ENCODE measurements at regions not wholly inside any gene's neighbourhood (a gene's known extent, or its start where the extent isn't known, plus 50 kb on each side); places are given as distances from the start of the nearest gene placed in this dataset.

- Histone ChIP-seq H3K9me2 (replicated peaks; ENCODE audit: insufficient read depth, low read length) (no peaks in the 10 kb centered on the region), H4K20me1 (ENCODE audit: low read depth, low read length) (no peaks in the 10 kb centered on the region), H3K4me2 (ENCODE audit: low read depth, low read length, poor library complexity, severe bottlenecking) (no peak overlapping the region), H3K36me3 (ENCODE audit: low read length) (no peaks in the 10 kb centered on the region), H3F3A (ENCODE audit: insufficient read depth) (no peaks in the 10 kb centered on the region), H3K27ac (ENCODE audit: low read depth, low read length) (no peak overlapping the region), H2AFZ (ENCODE audit: low read depth, low read length, severe bottlenecking) (no peak overlapping the region), H3K9me3 (ENCODE audit: insufficient read depth, low read length) (no peaks in the 10 kb centered on the region), H3K4me3 (ENCODE audit: insufficient read depth, low read length, poor library complexity, severe bottlenecking) (no peak overlapping the region), H3K27me3 (ENCODE audit: low read length) (no peaks in the 10 kb centered on the region), H3K9ac (ENCODE audit: low read length) (no peak overlapping the region), H3K79me2 (ENCODE audit: insufficient read depth, low read length) (no peaks in the 10 kb centered on the region)
- TF ChIP-seq EZH2phosphoT487 (conservative IDR thresholded peaks at IDR 0.05; ENCODE audit: low read length) (no peak), CTCF (IDR thresholded peaks at IDR 0.05; ENCODE audit: insufficient read depth, low read length, poor library complexity, severe bottlenecking) (no peak)
These were observed 94.5 kb upstream of the EPHA6 start for GRCh38 chr3:96719921-96720320.

GRCh38 chr3:96731031-96731430 lies 83.4 kb upstream of the EPHA6 start:
- H3K79me2 ChIP-seq (ENCODE audit: insufficient read depth, low read length): no peaks in the 10 kb centered on the region
- no peaks in the 10 kb centered on the region for H3K9me2 ChIP-seq (replicated peaks; ENCODE audit: insufficient read depth, low read length)
- H3K9ac ChIP-seq (ENCODE audit: low read length): no peak overlapping the region
- H3K4me2 ChIP-seq (ENCODE audit: low read depth, low read length, poor library complexity, severe bottlenecking): no peak overlapping the region
- no peak for TF ChIP-seq CTCF (IDR thresholded peaks at IDR 0.05; ENCODE audit: insufficient read depth, low read length, poor library complexity, severe bottlenecking)
- TF ChIP-seq EZH2phosphoT487 (conservative IDR thresholded peaks at IDR 0.05; ENCODE audit: low read length): no peak
- H3K27me3 ChIP-seq (ENCODE audit: low read length): no peaks in the 10 kb centered on the region
- H4K20me1 ChIP-seq (ENCODE audit: low read depth, low read length): no peaks in the 10 kb centered on the region
- no peak overlapping the region for H3K4me3 ChIP-seq (ENCODE audit: insufficient read depth, low read length, poor library complexity, severe bottlenecking)
- H3K9me3 ChIP-seq (ENCODE audit: insufficient read depth, low read length): no peaks in the 10 kb centered on the region
- no peak overlapping the region for H3K27ac ChIP-seq (ENCODE audit: low read depth, low read length)
- no peaks in the 10 kb centered on the region for H3F3A ChIP-seq (ENCODE audit: insufficient read depth)
- no peaks in the 10 kb centered on the region for H3K36me3 ChIP-seq (ENCODE audit: low read length)
- no peak overlapping the region for H2AFZ ChIP-seq (ENCODE audit: low read depth, low read length, severe bottlenecking)

GRCh38 chr3:96734273-96735009 lies 80.0 kb upstream of the EPHA6 start:
- Histone ChIP-seq H3K4me3 (ENCODE audit: insufficient read depth, low read length, poor library complexity, severe bottlenecking) (no peak overlapping the region), H3K4me2 (ENCODE audit: low read depth, low read length, poor library complexity, severe bottlenecking) (no peak overlapping the region), H3K79me2 (ENCODE audit: insufficient read depth, low read length) (no peaks in the 10 kb centered on the region), H3K9me3 (ENCODE audit: insufficient read depth, low read length) (no peaks in the 10 kb centered on the region), H3K36me3 (ENCODE audit: low read length) (no peaks in the 10 kb centered on the region), H2AFZ (ENCODE audit: low read depth, low read length, severe bottlenecking) (no peak overlapping the region), H3K9me2 (replicated peaks; ENCODE audit: insufficient read depth, low read length) (no peaks in the 10 kb centered on the region), H3K27me3 (ENCODE audit: low read length) (no peaks in the 10 kb centered on the region), H3K27ac (ENCODE audit: low read depth, low read length) (no peak overlapping the region), H3F3A (ENCODE audit: insufficient read depth) (no peaks in the 10 kb centered on the region), H3K9ac (ENCODE audit: low read length) (no peak overlapping the region), H4K20me1 (ENCODE audit: low read depth, low read length) (no peaks in the 10 kb centered on the region)
- TF ChIP-seq EZH2phosphoT487 (conservative IDR thresholded peaks at IDR 0.05; ENCODE audit: low read length) (no peak), CTCF (IDR thresholded peaks at IDR 0.05; ENCODE audit: insufficient read depth, low read length, poor library complexity, severe bottlenecking) (no peak)

Data from SU-DHL-6 (cell line).